Gastrocnemius medialis (tissue), 4 donors: ENCODE measurements at regions not wholly inside any gene's neighbourhood (a gene's known extent, or its start where the extent isn't known, plus 50 kb on each side); places are given as distances from the start of the nearest gene placed in this dataset.

ENCODE experiments used
- CTCF ChIP-seq, 5 experiments: fragments of 450-650 bp in 3 of 5; fragments of 200-600 bp in 2 of 5; sonication (generic) in 2 of 5; IDR thresholded peaks in 4 of 5; conservative IDR thresholded peaks in 1 of 5; 1 replicate in 4 of 5; 2 replicates in 1 of 5; pipeline ENCODE4 v1.5.1; 2016 to 2019; ENCODE audit warnings: antibody characterized with exemption in 5 of 5, mild to moderate bottlenecking in 3 of 5, moderate library complexity in 3 of 5
- POLR2A ChIP-seq, 2 donors: fragments of 450-650 bp; IDR thresholded peaks; one replicate each; pipeline ENCODE4 v1.6.1; 2017; ENCODE audit warnings: antibody characterized with exemption in 2 of 2, mild to moderate bottlenecking in 2 of 2, moderate library complexity in 2 of 2

GRCh38 chr5:96275051-96275450 lies 158.0 kb downstream of the PCSK1 start:
- TF ChIP-seq POLR2A (IDR thresholded peaks at IDR 0.05): no peak
- no peak for TF ChIP-seq CTCF (IDR thresholded peaks at IDR 0.05 in 4 of 5, conservative IDR thresholded peaks at IDR 0.05 in 1 of 5)
